ENCODE measurements at regions not wholly inside any gene's neighbourhood (a gene's known extent, or its start where the extent isn't known, plus 50 kb on each side); places are given as distances from the start of the nearest gene placed in this dataset.

DNA sequence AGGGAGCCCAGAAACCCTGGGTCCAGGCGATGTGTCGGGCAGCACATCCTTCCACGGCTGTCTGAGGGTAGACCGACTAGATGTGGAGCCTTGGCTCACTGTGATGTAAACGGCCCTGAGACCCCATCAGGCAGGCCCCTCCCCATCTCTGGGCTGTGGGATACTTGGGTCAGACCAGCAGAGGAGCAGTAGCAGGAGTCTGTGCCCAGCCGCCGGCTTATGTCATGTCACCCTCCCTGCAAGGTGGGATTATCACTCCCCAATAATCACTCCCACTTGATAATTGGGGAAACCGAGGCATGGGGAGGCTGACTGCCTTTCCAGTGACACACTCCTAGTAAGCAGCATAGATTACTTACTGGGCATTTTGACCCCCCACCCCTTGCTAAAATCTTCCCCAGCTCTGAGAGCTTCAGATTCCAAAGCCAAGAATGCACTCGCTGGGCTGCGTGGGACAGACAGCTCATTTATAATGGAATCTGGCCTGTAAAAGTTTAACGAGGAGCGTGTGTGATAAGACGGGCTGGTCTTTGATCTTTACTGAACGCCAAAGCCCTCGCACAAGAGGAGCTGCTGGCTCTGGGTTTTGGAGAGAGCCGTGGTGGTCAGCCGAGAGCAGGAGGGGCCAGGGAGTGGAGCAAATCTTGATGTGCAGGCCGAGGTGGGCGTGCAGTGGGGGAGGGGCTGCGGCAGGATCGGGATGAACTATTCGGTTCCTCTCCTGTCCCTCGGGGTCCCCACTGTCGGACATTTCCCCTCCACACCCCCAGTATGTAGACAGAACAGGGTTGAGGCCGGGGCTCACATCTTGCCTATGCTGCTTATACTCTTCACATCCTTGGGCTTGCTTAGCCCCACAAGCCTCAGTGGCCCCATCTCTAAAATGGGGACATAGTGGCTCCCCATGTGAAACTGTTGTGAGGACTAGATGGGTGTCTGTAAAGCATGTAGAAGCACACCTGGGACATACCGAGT is 200.0 kb downstream of the GLI2 start:
- DNase-seq (ENCODE audit: low read depth): no peak
- TF ChIP-seq, protein P1, sequence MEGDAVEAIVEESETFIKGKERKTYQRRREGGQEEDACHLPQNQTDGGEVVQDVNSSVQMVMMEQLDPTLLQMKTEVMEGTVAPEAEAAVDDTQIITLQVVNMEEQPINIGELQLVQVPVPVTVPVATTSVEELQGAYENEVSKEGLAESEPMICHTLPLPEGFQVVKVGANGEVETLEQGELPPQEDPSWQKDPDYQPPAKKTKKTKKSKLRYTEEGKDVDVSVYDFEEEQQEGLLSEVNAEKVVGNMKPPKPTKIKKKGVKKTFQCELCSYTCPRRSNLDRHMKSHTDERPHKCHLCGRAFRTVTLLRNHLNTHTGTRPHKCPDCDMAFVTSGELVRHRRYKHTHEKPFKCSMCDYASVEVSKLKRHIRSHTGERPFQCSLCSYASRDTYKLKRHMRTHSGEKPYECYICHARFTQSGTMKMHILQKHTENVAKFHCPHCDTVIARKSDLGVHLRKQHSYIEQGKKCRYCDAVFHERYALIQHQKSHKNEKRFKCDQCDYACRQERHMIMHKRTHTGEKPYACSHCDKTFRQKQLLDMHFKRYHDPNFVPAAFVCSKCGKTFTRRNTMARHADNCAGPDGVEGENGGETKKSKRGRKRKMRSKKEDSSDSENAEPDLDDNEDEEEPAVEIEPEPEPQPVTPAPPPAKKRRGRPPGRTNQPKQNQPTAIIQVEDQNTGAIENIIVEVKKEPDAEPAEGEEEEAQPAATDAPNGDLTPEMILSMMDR (IDR thresholded peaks at IDR 0.05; ENCODE audit: low read depth, low read length): no peak
- no peak for TF ChIP-seq MYC (IDR thresholded peaks at IDR 0.05; ENCODE audit: low read depth, low read length)
- TF ChIP-seq, protein P2, sequence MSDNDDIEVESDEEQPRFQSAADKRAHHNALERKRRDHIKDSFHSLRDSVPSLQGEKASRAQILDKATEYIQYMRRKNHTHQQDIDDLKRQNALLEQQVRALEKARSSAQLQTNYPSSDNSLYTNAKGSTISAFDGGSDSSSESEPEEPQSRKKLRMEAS (IDR thresholded peaks at IDR 0.05; ENCODE audit: low read depth, low read length): no peak
- no peak for TF ChIP-seq POLR2A (IDR thresholded peaks at IDR 0.05; ENCODE audit: extremely low read depth, insufficient read length)
- no peak overlapping the region for H3K4me3 ChIP-seq (ENCODE audit: low read depth, low read length)

DNA sequence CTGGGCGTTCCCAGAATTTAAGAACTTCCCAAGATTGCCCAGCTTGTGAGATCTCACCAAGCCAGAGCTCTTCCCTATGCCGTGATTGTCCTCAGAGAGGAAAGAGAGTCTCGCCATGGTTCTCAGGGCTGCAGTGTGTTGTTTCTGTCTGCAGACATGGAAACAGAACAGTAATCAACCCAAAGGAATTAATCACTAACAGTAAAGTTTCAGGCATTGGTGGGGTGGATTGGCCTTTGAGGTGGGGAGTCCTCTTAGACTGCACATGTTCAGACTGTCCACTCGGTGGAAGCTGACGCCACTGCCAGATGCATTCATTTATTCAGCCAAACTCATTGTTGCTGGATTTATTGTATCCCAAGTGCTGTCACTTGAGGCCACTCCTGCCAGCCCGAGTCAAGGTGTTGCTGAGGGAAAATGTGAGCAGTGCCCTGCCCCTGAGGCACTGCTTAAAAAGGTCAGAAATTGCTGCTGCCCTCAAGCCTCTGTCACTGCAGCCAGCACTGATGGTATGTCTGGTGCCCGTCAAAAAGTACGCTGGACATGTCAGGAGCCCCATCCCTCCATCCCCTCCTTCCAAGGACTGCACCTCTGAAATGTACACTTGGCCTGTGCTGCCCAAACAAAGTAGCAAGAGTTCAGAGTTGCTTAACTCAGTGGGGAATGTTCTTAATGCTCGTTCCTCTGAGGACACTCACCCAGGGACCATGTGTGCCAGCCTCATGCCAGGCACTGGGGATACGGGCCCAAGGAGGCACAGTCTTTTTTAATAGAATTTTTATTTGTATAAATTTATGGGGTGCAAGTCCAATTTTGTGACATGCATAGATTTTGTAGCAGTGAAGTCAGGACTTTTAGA is 201.0 kb downstream of the GLI2 start:
- no peak for DNase-seq (ENCODE audit: low read depth)
- no peak overlapping the region for H3K4me3 ChIP-seq (ENCODE audit: low read depth, low read length)
- TF ChIP-seq POLR2A (IDR thresholded peaks at IDR 0.05; ENCODE audit: extremely low read depth, insufficient read length): no peak
- TF ChIP-seq, protein P1 (IDR thresholded peaks at IDR 0.05; ENCODE audit: low read depth, low read length): no peak
- TF ChIP-seq, protein P2 (IDR thresholded peaks at IDR 0.05; ENCODE audit: low read depth, low read length): no peak
- TF ChIP-seq MYC (IDR thresholded peaks at IDR 0.05; ENCODE audit: low read depth, low read length): no peak

- no peak for TF ChIP-seq MYC (IDR thresholded peaks at IDR 0.05; ENCODE audit: low read depth, low read length)
- TF ChIP-seq POLR2A (IDR thresholded peaks at IDR 0.05; ENCODE audit: extremely low read depth, insufficient read length): no peak
- no peak for DNase-seq (ENCODE audit: low read depth)
- H3K4me3 ChIP-seq (ENCODE audit: low read depth, low read length): no peak overlapping the region
These were observed 202.0 kb downstream of the GLI2 start for GRCh38 chr2:120937686-120938044.

GRCh38 chr2:120938045-120938771 is 202.5 kb downstream of the GLI2 start:
- DNase-seq (ENCODE audit: low read depth): no peak
- TF ChIP-seq MYC (IDR thresholded peaks at IDR 0.05; ENCODE audit: low read depth, low read length): no peak
- TF ChIP-seq, protein P1 (IDR thresholded peaks at IDR 0.05; ENCODE audit: low read depth, low read length): no peak
- TF ChIP-seq, protein P2 (IDR thresholded peaks at IDR 0.05; ENCODE audit: low read depth, low read length): no peak
- TF ChIP-seq POLR2A (IDR thresholded peaks at IDR 0.05; ENCODE audit: extremely low read depth, insufficient read length): no peak
- no peak overlapping the region for H3K4me3 ChIP-seq (ENCODE audit: low read depth, low read length)

GRCh38 chr2:120939595-120940318 is 204.1 kb downstream of the GLI2 start:
- H3K4me3 ChIP-seq (ENCODE audit: low read depth, low read length): no peak overlapping the region
- DNase-seq (ENCODE audit: low read depth): peak; percentile 46
- TF ChIP-seq POLR2A (IDR thresholded peaks at IDR 0.05; ENCODE audit: extremely low read depth, insufficient read length): no peak
- no peak for TF ChIP-seq MYC (IDR thresholded peaks at IDR 0.05; ENCODE audit: low read depth, low read length)
- TF ChIP-seq, protein P2 (IDR thresholded peaks at IDR 0.05; ENCODE audit: low read depth, low read length): no peak
- TF ChIP-seq, protein P1 (IDR thresholded peaks at IDR 0.05; ENCODE audit: low read depth, low read length): no peak

Data from NB4 (cell line).